Left lung (tissue), 4 donors: ENCODE measurements at regions not wholly inside any gene's neighbourhood (a gene's known extent, or its start where the extent isn't known, plus 50 kb on each side); places are given as distances from the start of the nearest gene placed in this dataset.
"Not testable (repeated sequence)": the region's sequence is repeated elsewhere in the genome, so short reads cannot be mapped to it uniquely, and the experiment has no call there.

Experiments used
- ATAC-seq: fragments of 200-7000 bp; cut with Tn5 transposase; one replicate; pipeline ENCODE4 v1.9.1; 2020; ENCODE audit warnings: moderate library complexity
- DNase-seq, 4 donors: peaks; one replicate each; pipeline ENCODE4 v3.0.0-alpha.2; 2013 to 2020
- H3K27ac ChIP-seq, 2 donors: fragments of 200-600 bp; sonication (generic) in 1 of 2; one replicate each; pipeline versions ENCODE4 v1.5.0 to v1.8.0; 2020 to 2021
- H3K27me3 ChIP-seq, 2 donors: fragments of 200-600 bp; sonication (generic) in 1 of 2; one replicate each; pipeline versions ENCODE4 v1.5.0 to v1.8.0; 2020 to 2021
- H3K36me3 ChIP-seq, 2 donors: fragments of 200-600 bp; sonication (generic) in 1 of 2; one replicate each; pipeline versions ENCODE4 v1.5.0 to v1.8.0; 2020 to 2021
- H3K4me1 ChIP-seq, 2 donors: fragments of 200-600 bp; one replicate each; pipeline ENCODE4 v1.8.0; 2021
- H3K4me3 ChIP-seq, 2 donors: fragments of 200-600 bp; sonication (generic) in 1 of 2; one replicate each; pipeline versions ENCODE4 v1.5.0 to v1.8.0; 2020 to 2021; ENCODE audit warnings: mild to moderate bottlenecking in 1 of 2
- H3K9me3 ChIP-seq, 2 donors: fragments of 200-600 bp; sonication (generic) in 1 of 2; one replicate each; pipeline versions ENCODE4 v1.5.0 to v1.8.0; 2020 to 2021
- CTCF ChIP-seq, 2 donors: fragments of 200-600 bp; sonication (generic) in 1 of 2; IDR thresholded peaks; one replicate each; pipeline versions ENCODE4 v1.5.0 to v1.8.0; 2021; ENCODE audit warnings: antibody characterized with exemption in 2 of 2
- intact Hi-C, 2 donors: fragments of 100-400 bp; cut with DNase I; formaldehyde crosslinking; loops; one replicate each; pipeline versions ENCODE4 v1.11.2 to v1.14.2; 2022
- donor health status: DM: no; HTN: yes; CAD: no.
- donor health status: DM: no; HTN: no; CAD: no.

- intact Hi-C loops = no loop called here
- H3K27me3 ChIP-seq = no peaks in the 10 kb centered on the region
- no peak for TF ChIP-seq CTCF (IDR thresholded peaks at IDR 0.05)
- no peaks in the 10 kb centered on the region for H3K36me3 ChIP-seq
- no peaks in the 10 kb centered on the region for H3K9me3 ChIP-seq
- H3K27ac ChIP-seq = no peak overlapping the region
- H3K4me1 ChIP-seq = no peaks in the 10 kb centered on the region
- no peak overlapping the region for H3K4me3 ChIP-seq
- ATAC-seq (no peak), DNase-seq (no peak)
Measured at GRCh38 chr10:21387868-21388267, 137.6 kb downstream of the SKIDA1 start.

GRCh38 chr10:21385996-21386585, 139.4 kb downstream of the SKIDA1 start:
- ATAC-seq (no peak), DNase-seq (no peak)
- Histone ChIP-seq H3K27ac (no peak overlapping the region), H3K27me3 (no peaks in the 10 kb centered on the region), H3K4me3 (no peak overlapping the region), H3K4me1 (no peaks in the 10 kb centered on the region), H3K9me3 (no peaks in the 10 kb centered on the region), H3K36me3 (no peaks in the 10 kb centered on the region)
- TF ChIP-seq CTCF (IDR thresholded peaks at IDR 0.05) = no peak
- intact Hi-C loops = no loop called here

GRCh38 chr10:21385536-21385935, 139.9 kb downstream of the SKIDA1 start:
- DNase-seq = no peak
- no peak for TF ChIP-seq CTCF (IDR thresholded peaks at IDR 0.05)
- no peaks in the 10 kb centered on the region for H3K36me3 ChIP-seq
- no peak overlapping the region for H3K4me3 ChIP-seq
- H3K27me3 ChIP-seq = no peaks in the 10 kb centered on the region
- no peaks in the 10 kb centered on the region for H3K4me1 ChIP-seq
- no peak overlapping the region for H3K27ac ChIP-seq
- H3K9me3 ChIP-seq = no peaks in the 10 kb centered on the region
- no peak for ATAC-seq
- intact Hi-C loops = no loop called here

- ATAC-seq (no peak), DNase-seq (no peak)
- H3K9me3 ChIP-seq = no peaks in the 10 kb centered on the region
- no peak overlapping the region for H3K4me3 ChIP-seq
- no peak for TF ChIP-seq CTCF (IDR thresholded peaks at IDR 0.05)
- no peaks in the 10 kb centered on the region for H3K27me3 ChIP-seq
- no peaks in the 10 kb centered on the region for H3K36me3 ChIP-seq
- intact Hi-C loops = no loop called here
- H3K27ac ChIP-seq = no peak overlapping the region
- no peaks in the 10 kb centered on the region for H3K4me1 ChIP-seq
Measured at GRCh38 chr10:21379143-21379542, 146.3 kb downstream of the SKIDA1 start.

- H3K36me3 ChIP-seq, H3K27me3 ChIP-seq, H3K27ac ChIP-seq, intact Hi-C loops, H3K4me3 ChIP-seq, H3K4me1 ChIP-seq, H3K9me3 ChIP-seq, ATAC-seq, DNase-seq: not testable (repeated sequence)
Measured at GRCh38 chr10:21375274-21375673, 150.2 kb downstream of the SKIDA1 start.

GRCh38 chr10:21373881-21374280, 151.6 kb downstream of the SKIDA1 start:
- H3K27ac ChIP-seq, H3K27me3 ChIP-seq, H3K4me1 ChIP-seq, H3K9me3 ChIP-seq, intact Hi-C loops, ATAC-seq, H3K4me3 ChIP-seq, H3K36me3 ChIP-seq, DNase-seq: not testable (repeated sequence)
